Omental fat pad (tissue), 3 donors: ENCODE measurements at regions not wholly inside any gene's neighbourhood (a gene's known extent, or its start where the extent isn't known, plus 50 kb on each side); places are given as distances from the start of the nearest gene placed in this dataset.
"Not testable (repeated sequence)": the region's sequence is repeated elsewhere in the genome, so short reads cannot be mapped to it uniquely, and the experiment has no call there.

Experiments used
- ATAC-seq: fragments of 150-250 bp; one replicate; pipeline ENCODE4 v1.9.1; 2016; ENCODE audit warnings: mild to moderate bottlenecking, moderate library complexity; ENCODE audit not compliant: low FRiP score
- DNase-seq: peaks from one replicate; pipeline ENCODE4 v3.0.0-alpha.2; 2019; ENCODE audit warnings: low spot score
- CTCF ChIP-seq, 3 donors: fragments of 450-650 bp; IDR thresholded peaks; one replicate each; pipeline ENCODE4 v1.5.1; 2016 to 2017; ENCODE audit warnings: antibody characterized with exemption in 3 of 3, mild to moderate bottlenecking in 3 of 3, moderate library complexity in 2 of 3

GRCh38 chr7:92949748-92950147, 113.4 kb upstream of the CDK6 start:
- ATAC-seq (no peak), DNase-seq (no peak)
- no peak for TF ChIP-seq CTCF (IDR thresholded peaks at IDR 0.05)

- no peak for ATAC-seq
- TF ChIP-seq CTCF (IDR thresholded peaks at IDR 0.05) = no peak
- no peak for DNase-seq
These were observed 109.5 kb upstream of the CDK6 start for GRCh38 chr7:92945840-92946239.

- DNase-seq (no peak), ATAC-seq (peak; percentile 98)
- TF ChIP-seq CTCF (IDR thresholded peaks at IDR 0.05) = no peak
These were observed 108.3 kb upstream of the CDK6 start for GRCh38 chr7:92944633-92945032.

GRCh38 chr7:92942706-92943105, 106.3 kb upstream of the CDK6 start:
- DNase-seq, ATAC-seq: not testable (repeated sequence)

- TF ChIP-seq CTCF (IDR thresholded peaks at IDR 0.05) = no peak
- DNase-seq = no peak
- ATAC-seq = no peak
These were observed 103.4 kb upstream of the CDK6 start for GRCh38 chr7:92939666-92940360.

GRCh38 chr7:92934096-92934495, 97.7 kb upstream of the CDK6 start:
- DNase-seq (no peak), ATAC-seq (no peak)
- no peak for TF ChIP-seq CTCF (IDR thresholded peaks at IDR 0.05)

GRCh38 chr7:92932450-92932849, 96.1 kb upstream of the CDK6 start:
- no peak for DNase-seq
- no peak for ATAC-seq
- no peak for TF ChIP-seq CTCF (IDR thresholded peaks at IDR 0.05)
